RWPE1 (cell line): ENCODE measurements at regions not wholly inside any gene's neighbourhood (a gene's known extent, or its start where the extent isn't known, plus 50 kb on each side); places are given as distances from the start of the nearest gene placed in this dataset.

Experiments
- CTCF ChIA-PET: fragments of 350-600 bp; sonication (Branson Sonifier 250); formaldehyde crosslinking; extraction: SDS; loops from one replicate; lab custom pipeline; 2021; lab: Yijun Ruan, JAX
- POLR2A ChIA-PET: fragments of 400-600 bp; formaldehyde crosslinking; extraction: SDS; loops from one replicate; lab custom pipeline; 2020; ENCODE audit warnings: antibody characterized with exemption; ENCODE audit not compliant: low non-redundant PET; lab: Yijun Ruan, JAX
- DNase-seq: peaks from one replicate; pipeline ENCODE4 v3.0.0; 2012; ENCODE audit warnings: low spot score
- H3K27ac ChIP-seq: fragments of 450-650 bp; 2 replicates; pipeline ENCODE4 v1.5.1; 2017
- TF ChIP-seq, protein P1 (sequence below): fragments of 450-650 bp; conservative IDR thresholded peaks from 2 replicates; pipeline ENCODE4 v1.5.1; 2017; ENCODE audit warnings: low read depth, mild to moderate bottlenecking

- H3K27ac ChIP-seq = no peak overlapping the region
- POLR2A ChIA-PET = no interaction called here
- CTCF ChIA-PET = interaction anchor here (0.6 kb wide), 1 partner anchor 173 kb away, joined by 3 read pairs; no protein-coding TSS in a partner anchor
- DNase-seq = no peak
- TF ChIP-seq, protein P1, sequence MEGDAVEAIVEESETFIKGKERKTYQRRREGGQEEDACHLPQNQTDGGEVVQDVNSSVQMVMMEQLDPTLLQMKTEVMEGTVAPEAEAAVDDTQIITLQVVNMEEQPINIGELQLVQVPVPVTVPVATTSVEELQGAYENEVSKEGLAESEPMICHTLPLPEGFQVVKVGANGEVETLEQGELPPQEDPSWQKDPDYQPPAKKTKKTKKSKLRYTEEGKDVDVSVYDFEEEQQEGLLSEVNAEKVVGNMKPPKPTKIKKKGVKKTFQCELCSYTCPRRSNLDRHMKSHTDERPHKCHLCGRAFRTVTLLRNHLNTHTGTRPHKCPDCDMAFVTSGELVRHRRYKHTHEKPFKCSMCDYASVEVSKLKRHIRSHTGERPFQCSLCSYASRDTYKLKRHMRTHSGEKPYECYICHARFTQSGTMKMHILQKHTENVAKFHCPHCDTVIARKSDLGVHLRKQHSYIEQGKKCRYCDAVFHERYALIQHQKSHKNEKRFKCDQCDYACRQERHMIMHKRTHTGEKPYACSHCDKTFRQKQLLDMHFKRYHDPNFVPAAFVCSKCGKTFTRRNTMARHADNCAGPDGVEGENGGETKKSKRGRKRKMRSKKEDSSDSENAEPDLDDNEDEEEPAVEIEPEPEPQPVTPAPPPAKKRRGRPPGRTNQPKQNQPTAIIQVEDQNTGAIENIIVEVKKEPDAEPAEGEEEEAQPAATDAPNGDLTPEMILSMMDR = no peak
These were observed 314.7 kb downstream of the UQCRFS1 start for GRCh38 chr19:28898249-28898648.

- H3K27ac ChIP-seq = no peak overlapping the region
- no peak for DNase-seq
- TF ChIP-seq, protein P1 = no peak
- CTCF ChIA-PET = interaction anchor here (0.6 to 0.8 kb wide), 2 partner anchors 77 to 1282 kb away, joined by 3 read pairs; no protein-coding TSS in a partner anchor
- POLR2A ChIA-PET = no interaction called here
These were observed 322.8 kb downstream of the UQCRFS1 start for GRCh38 chr19:28889941-28890670.

DNA sequence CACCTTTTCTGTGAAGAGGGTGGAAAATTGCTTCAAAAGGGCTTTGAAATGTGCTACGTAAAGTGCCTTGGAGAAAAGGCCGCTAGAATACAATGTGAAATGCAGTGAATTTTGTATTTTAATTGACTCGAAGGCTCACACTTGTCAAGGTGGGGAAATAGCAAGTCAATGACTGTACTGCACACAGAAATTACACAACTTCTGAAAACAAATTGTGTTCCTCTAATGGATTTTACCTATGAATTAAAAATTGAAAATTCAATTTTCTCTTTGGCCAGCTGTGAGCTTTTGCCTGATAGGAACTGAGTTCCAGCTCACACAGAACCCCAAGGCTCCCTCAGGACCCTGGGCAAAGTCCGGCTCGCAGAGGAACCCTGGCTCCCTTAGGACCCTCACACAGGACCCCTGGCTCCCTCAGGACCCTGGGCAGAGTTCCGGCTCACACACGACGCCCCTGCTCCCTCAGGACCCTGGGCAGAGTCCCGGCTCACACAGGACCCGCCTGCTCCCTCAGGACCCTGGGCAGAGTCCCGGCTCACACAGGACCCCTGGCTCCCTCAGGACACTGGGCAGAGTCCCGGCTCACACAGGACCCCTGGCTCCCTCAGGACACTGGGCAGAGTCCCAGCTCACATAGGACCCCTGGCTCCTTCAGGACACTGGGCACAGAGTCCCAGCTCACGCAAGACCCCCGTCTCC lies 324.9 kb downstream of the UQCRFS1 start:
- CTCF ChIA-PET = interaction anchor here (0.6 kb wide), 1 partner anchor 525 kb away, joined by 3 read pairs; no protein-coding TSS in a partner anchor
- H3K27ac ChIP-seq = no peak overlapping the region
- POLR2A ChIA-PET = no interaction called here
- DNase-seq = no peak
- TF ChIP-seq, protein P1 = no peak

GRCh38 chr19:28886708-28887107 lies 326.2 kb downstream of the UQCRFS1 start:
- TF ChIP-seq, protein P1 = no peak
- no peak overlapping the region for H3K27ac ChIP-seq
- CTCF ChIA-PET = no interaction called here
- DNase-seq = no peak
- POLR2A ChIA-PET = no interaction called here

- H3K27ac ChIP-seq = no peak overlapping the region
- TF ChIP-seq, protein P1 = no peak
- ChIA-PET POLR2A (no interaction called here), CTCF (no interaction called here)
- DNase-seq = no peak
These were observed 327.0 kb downstream of the UQCRFS1 start for GRCh38 chr19:28885965-28886364.

DNA sequence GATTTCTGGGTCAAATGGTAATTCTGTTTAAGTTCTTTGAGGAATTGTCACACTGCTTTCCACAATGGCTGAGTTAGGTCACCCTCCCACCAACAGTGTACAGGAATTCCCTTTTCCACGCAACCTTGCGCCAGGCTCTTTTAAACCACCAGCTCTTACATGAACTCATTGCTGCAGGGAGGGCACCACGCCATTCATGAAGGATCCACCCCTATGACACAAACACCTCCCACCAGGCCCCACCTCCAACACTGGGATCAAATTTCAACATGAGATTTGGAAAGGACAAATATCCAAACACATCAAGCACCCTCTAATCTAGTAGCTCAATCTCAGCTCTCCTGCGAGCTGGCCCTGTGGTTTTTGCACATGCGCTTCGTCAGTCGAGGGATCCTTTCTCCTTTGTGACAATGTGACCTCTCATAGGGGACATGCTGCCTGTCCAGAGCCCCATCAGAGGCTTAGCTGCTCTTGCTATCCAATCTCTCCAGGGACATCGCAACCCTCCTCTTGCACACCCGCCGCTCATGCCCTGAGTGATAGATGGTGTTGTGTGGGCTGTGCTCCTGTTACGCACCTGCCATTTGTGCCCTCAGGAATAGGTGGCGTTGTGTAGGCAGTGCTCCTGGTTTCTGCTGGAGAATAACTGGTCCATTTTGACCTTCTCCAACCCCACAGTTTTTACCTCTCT lies 328.0 kb downstream of the UQCRFS1 start:
- ChIA-PET CTCF (no interaction called here), POLR2A (no interaction called here)
- TF ChIP-seq, protein P1 = no peak
- no peak for DNase-seq
- no peak overlapping the region for H3K27ac ChIP-seq
